Muscle layer of duodenum (tissue), 2 donors: ENCODE measurements at regions not wholly inside any gene's neighbourhood (a gene's known extent, or its start where the extent isn't known, plus 50 kb on each side); places are given as distances from the start of the nearest gene placed in this dataset.

Experiments
- H3K27ac ChIP-seq: one replicate; pipeline ENCODE4 v1.7.0; 2013; ENCODE audit warnings: mild to moderate bottlenecking, low read length
- H3K27me3 ChIP-seq: one replicate; pipeline ENCODE4 v1.7.0; 2013; ENCODE audit warnings: low read depth, mild to moderate bottlenecking, control low read depth, low read length
- H3K36me3 ChIP-seq, 2 donors: one replicate each; pipeline ENCODE4 v1.7.0; 2013; ENCODE audit warnings: low read length in 2 of 2, control low read depth in 1 of 2, mild to moderate bottlenecking in 1 of 2; ENCODE audit not compliant: insufficient read depth in 2 of 2, control insufficient read depth in 1 of 2
- H3K4me1 ChIP-seq, 2 donors: one replicate each; pipeline ENCODE4 v1.7.0; 2013; ENCODE audit warnings: low read length in 2 of 2, mild to moderate bottlenecking in 2 of 2, control low read depth in 1 of 2, moderate library complexity in 1 of 2; ENCODE audit not compliant: insufficient read depth in 2 of 2, control insufficient read depth in 1 of 2
- H3K4me3 ChIP-seq, 2 donors: one replicate each; pipeline ENCODE4 v1.7.0; 2013; ENCODE audit warnings: low read length in 2 of 2, low read depth in 1 of 2, mild to moderate bottlenecking in 1 of 2
- H3K9me3 ChIP-seq, 2 donors: one replicate each; pipeline ENCODE4 v1.7.0; 2013; ENCODE audit warnings: low read length in 2 of 2, control low read depth in 1 of 2, mild to moderate bottlenecking in 1 of 2; ENCODE audit not compliant: control insufficient read depth in 1 of 2
- donor health status: healthy.

GRCh38 chr1:187873126-187873525, 1044.4 kb downstream of the PLA2G4A start:
- no peak overlapping the region for H3K27ac ChIP-seq
- no peaks in the 10 kb centered on the region for H3K9me3 ChIP-seq

DNA sequence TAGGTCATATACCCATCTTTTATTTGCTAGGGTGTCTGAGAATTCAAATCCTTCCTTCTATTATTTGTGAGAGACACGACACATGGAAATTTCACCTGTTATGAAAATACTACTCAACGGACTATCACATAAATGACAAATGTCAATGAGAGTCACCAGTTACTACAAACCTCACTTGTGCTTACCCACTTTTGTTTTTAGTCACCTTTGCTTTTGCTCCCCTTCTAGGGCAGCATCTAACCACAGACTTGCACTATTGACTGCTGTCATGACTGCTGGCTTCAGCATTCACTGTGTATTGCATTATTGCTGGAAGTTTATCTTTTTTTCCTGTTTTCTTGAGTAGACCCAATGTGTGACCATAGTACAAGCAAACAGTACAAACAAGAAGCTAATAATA, 1048.0 kb downstream of the PLA2G4A start:
- H3K27ac ChIP-seq: no peak overlapping the region
- H3K36me3 ChIP-seq: no peaks in the 10 kb centered on the region
- no peaks in the 10 kb centered on the region for H3K9me3 ChIP-seq
- no peak overlapping the region for H3K4me3 ChIP-seq
- H3K4me1 ChIP-seq: no peaks in the 10 kb centered on the region
- H3K27me3 ChIP-seq: no peaks in the 10 kb centered on the region

More at GRCh38 chr1:187873126-187873525, 1044.4 kb downstream of the PLA2G4A start:
- Histone ChIP-seq H3K4me3 (no peak overlapping the region), H3K4me1 (no peaks in the 10 kb centered on the region), H3K36me3 (no peaks in the 10 kb centered on the region), H3K27me3 (no peaks in the 10 kb centered on the region)

- H3K9me3 ChIP-seq: no peaks in the 10 kb centered on the region
Observed at GRCh38 chr1:187877220-187877619, 1048.5 kb downstream of the PLA2G4A start.

GRCh38 chr1:187878883-187879282, 1050.1 kb downstream of the PLA2G4A start:
- H3K4me3 ChIP-seq: no peak overlapping the region
- H3K27ac ChIP-seq: no peak overlapping the region
- H3K36me3 ChIP-seq: no peaks in the 10 kb centered on the region

More at GRCh38 chr1:187877220-187877619, 1048.5 kb downstream of the PLA2G4A start:
- Histone ChIP-seq H3K36me3 (no peaks in the 10 kb centered on the region), H3K27ac (no peak overlapping the region), H3K4me3 (no peak overlapping the region), H3K4me1 (no peaks in the 10 kb centered on the region), H3K27me3 (no peaks in the 10 kb centered on the region)

DNA sequence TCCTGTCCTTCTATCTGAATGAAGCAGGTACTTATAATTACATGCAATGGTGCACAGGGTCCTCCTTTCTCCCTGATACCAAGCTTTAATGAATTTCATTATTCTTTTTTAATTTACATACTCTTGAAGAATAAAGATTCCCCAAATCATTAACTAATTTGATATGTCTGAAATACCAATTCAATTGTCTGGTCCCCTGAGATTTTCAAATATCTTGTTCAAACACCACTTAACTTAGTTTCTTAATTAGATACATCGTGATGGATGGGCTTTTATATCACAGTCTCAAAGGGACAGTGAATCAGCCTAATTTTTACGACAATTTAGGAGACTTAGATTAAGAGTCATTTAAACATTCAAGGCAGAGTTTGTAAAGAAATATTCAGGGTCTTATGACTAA, 1054.6 kb downstream of the PLA2G4A start:
- H3K36me3 ChIP-seq: no peaks in the 10 kb centered on the region
- H3K27ac ChIP-seq: no peak overlapping the region
- no peaks in the 10 kb centered on the region for H3K9me3 ChIP-seq
- H3K4me3 ChIP-seq: no peak overlapping the region
- H3K4me1 ChIP-seq: no peaks in the 10 kb centered on the region
- no peaks in the 10 kb centered on the region for H3K27me3 ChIP-seq

More at GRCh38 chr1:187878883-187879282, 1050.1 kb downstream of the PLA2G4A start:
- no peaks in the 10 kb centered on the region for H3K27me3 ChIP-seq
- H3K9me3 ChIP-seq: no peaks in the 10 kb centered on the region
- H3K4me1 ChIP-seq: no peaks in the 10 kb centered on the region

DNA sequence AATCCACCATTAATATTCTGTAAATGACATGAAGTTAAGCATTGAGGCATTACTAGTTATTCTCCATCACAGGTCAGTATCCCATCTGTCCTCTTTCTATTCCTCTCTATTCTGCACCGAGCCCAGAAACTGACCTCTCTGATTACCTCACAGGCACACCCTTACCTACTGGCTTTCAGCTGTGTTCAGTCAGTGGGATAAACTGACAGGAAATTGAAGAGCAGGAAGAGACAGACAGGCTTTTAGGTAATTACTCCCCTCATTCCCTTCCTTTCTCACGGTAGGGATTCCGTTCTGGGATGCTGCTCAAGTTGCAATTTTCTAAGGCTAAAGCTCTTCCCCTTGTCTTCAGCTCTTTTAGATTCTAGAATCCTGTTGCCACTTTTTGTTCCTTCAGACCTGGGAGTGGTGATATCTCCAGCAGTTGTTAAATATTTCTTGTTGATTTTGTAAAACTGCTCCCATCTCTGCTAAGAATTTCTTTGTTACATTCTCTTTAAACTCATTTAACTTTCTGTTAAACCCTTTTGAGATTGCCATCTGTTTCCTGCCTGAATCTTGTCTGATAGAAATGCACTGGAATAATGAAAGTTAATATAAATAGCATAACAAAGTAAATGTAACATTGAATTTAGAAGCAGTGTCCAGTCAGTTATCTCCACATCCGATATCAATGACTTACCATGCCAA, 1063.4 kb downstream of the PLA2G4A start:
- Histone ChIP-seq H3K27me3 (no peaks in the 10 kb centered on the region), H3K4me1 (no peaks in the 10 kb centered on the region), H3K9me3 (no peaks in the 10 kb centered on the region), H3K4me3 (no peak overlapping the region), H3K27ac (no peak overlapping the region), H3K36me3 (no peaks in the 10 kb centered on the region)

DNA sequence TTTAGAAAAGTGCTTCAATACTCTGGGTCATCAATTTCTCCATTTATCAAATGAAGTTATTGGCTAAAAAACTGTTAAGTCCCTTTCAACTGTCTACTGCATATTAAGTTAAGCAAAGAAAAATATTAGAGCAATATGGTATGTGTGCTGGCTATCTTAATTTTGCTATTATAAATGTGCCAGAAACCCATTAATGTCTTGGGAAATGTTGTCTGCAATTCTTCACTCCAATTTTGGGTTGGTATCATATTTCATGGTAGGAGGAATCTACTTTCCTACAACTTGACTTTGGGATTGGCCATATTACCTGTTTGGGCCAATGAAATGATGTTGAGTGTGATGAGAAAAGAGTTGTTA, 1063.9 kb downstream of the PLA2G4A start:
- H3K27ac ChIP-seq: no peak overlapping the region
- H3K4me3 ChIP-seq: no peak overlapping the region
- H3K4me1 ChIP-seq: no peaks in the 10 kb centered on the region
- H3K36me3 ChIP-seq: no peaks in the 10 kb centered on the region
- no peaks in the 10 kb centered on the region for H3K9me3 ChIP-seq
- no peaks in the 10 kb centered on the region for H3K27me3 ChIP-seq

DNA sequence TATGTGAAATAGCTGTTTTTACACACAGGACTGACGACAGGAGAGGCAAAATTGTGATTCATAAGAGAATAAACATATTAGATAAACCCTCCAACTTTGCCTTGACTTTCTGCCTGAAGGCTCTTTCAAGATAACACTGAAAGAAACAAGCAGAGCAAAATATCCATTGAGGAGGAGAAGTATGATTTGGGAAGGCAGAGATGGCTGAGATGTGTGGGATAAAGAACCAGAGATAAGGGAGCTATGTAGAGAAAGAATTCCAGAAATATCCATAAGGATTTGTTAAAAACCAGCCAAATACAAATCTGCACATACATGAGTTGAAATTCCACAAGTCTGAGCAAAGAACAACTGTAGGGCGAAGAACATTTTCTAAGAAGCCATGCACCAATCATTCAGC, 1064.7 kb downstream of the PLA2G4A start:
- Histone ChIP-seq H3K27me3 (no peaks in the 10 kb centered on the region), H3K27ac (no peak overlapping the region), H3K4me3 (no peak overlapping the region), H3K36me3 (no peaks in the 10 kb centered on the region), H3K9me3 (no peaks in the 10 kb centered on the region), H3K4me1 (no peaks in the 10 kb centered on the region)

DNA sequence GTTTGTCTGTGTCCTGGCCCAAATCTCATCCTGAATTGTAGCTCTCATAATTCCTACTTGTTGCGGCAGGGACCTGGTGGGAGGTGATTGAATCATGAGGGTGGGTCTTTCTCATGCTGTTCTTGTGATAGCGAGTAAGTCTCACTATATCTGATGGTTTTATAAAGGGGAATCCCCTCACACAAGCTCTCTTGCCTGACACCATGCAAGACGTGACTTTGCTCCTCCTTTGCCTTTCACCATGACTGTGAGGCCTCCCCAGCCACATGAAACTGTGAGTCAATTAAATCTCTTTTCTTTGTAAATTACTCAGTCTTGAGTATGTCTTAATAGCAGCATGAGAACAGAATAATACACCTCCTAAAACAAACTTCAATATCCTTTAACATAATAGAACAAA, 1065.6 kb downstream of the PLA2G4A start:
- Histone ChIP-seq H3K4me1 (no peaks in the 10 kb centered on the region), H3K9me3 (no peaks in the 10 kb centered on the region), H3K4me3 (no peak overlapping the region), H3K27ac (no peak overlapping the region), H3K36me3 (no peaks in the 10 kb centered on the region), H3K27me3 (no peaks in the 10 kb centered on the region)

GRCh38 chr1:187903223-187903622, 1074.5 kb downstream of the PLA2G4A start:
- no peaks in the 10 kb centered on the region for H3K9me3 ChIP-seq
- no peak overlapping the region for H3K4me3 ChIP-seq
- H3K36me3 ChIP-seq: no peaks in the 10 kb centered on the region
- no peaks in the 10 kb centered on the region for H3K27me3 ChIP-seq
- H3K27ac ChIP-seq: no peak overlapping the region
- H3K4me1 ChIP-seq: no peaks in the 10 kb centered on the region

- Histone ChIP-seq H3K4me3 (no peak overlapping the region), H3K36me3 (no peaks in the 10 kb centered on the region), H3K4me1 (no peaks in the 10 kb centered on the region), H3K9me3 (no peaks in the 10 kb centered on the region), H3K27me3 (no peaks in the 10 kb centered on the region), H3K27ac (no peak overlapping the region)
Observed at GRCh38 chr1:187909382-187909781, 1080.6 kb downstream of the PLA2G4A start.

GRCh38 chr1:187911820-187912219, 1083.1 kb downstream of the PLA2G4A start:
- no peaks in the 10 kb centered on the region for H3K27me3 ChIP-seq
- no peaks in the 10 kb centered on the region for H3K4me1 ChIP-seq

More at GRCh38 chr1:187911820-187912219, 1083.1 kb downstream of the PLA2G4A start:
- Histone ChIP-seq H3K36me3 (no peaks in the 10 kb centered on the region), H3K4me3 (no peak overlapping the region), H3K27ac (no peak overlapping the region), H3K9me3 (no peaks in the 10 kb centered on the region)
